ENCODE measurements at regions not wholly inside any gene's neighbourhood (a gene's known extent, or its start where the extent isn't known, plus 50 kb on each side); places are given as distances from the start of the nearest gene placed in this dataset.

- Histone ChIP-seq H3K27ac (ENCODE audit: low read length) (no peak overlapping the region), H3K36me3 (ENCODE audit: control insufficient read depth, insufficient read depth, low read length) (no peaks in the 10 kb centered on the region), H3K27me3 (ENCODE audit: control insufficient read depth, insufficient read depth, low read length) (no peaks in the 10 kb centered on the region), H3K9me3 (ENCODE audit: control insufficient read depth, insufficient read depth, low read depth, low read length) (no peaks in the 10 kb centered on the region), H3K4me1 (ENCODE audit: control insufficient read depth, insufficient read depth, low read length) (no peaks in the 10 kb centered on the region), H3K4me3 (ENCODE audit: low read depth in 2 of 2, low read length in 2 of 2) (no peak overlapping the region)
- no TSS peak for BruUV-seq (replicated peaks)
- ChIA-PET POLR2A (no interaction called here), CTCF (no interaction called here)
- ATAC-seq (no peak), DNase-seq (ENCODE audit: low read depth, low spot score) (no peak)
- intact Hi-C loops (cut with micrococcal nuclease; ENCODE audit: unreplicated experiment) = no loop called here
- no peak for TF ChIP-seq SIN3A (IDR thresholded peaks at IDR 0.05; ENCODE audit: borderline replicate concordance, insufficient read depth, low read depth, low read length)
- no peak for TF ChIP-seq REST (IDR thresholded peaks at IDR 0.05; ENCODE audit: insufficient read depth in 1 of 2, low read depth in 2 of 2, low read length in 1 of 2)
- no peak for TF ChIP-seq TCF7L2 (IDR thresholded peaks at IDR 0.05; ENCODE audit: low read depth, low read length)
- TF ChIP-seq POLR2AphosphoS5 (IDR thresholded peaks at IDR 0.05; ENCODE audit: low read depth, low read length) = no peak
- TF ChIP-seq CTCF (IDR thresholded peaks at IDR 0.05) = no peak
- in situ Hi-C loops (cut with HindIII; ENCODE audit: low pct_unique_long_range_greater_than_20kb, low sequenced_read_pairs) = no loop called here
Measured at GRCh38 chr2:62369541-62370202, 136.3 kb downstream of the TMEM17 start.

GRCh38 chr2:62364791-62365528 is 141.0 kb downstream of the TMEM17 start:
- no peak for ATAC-seq
- H3K36me3 ChIP-seq (ENCODE audit: control insufficient read depth, insufficient read depth, low read length) = no peaks in the 10 kb centered on the region
- DNase-seq (ENCODE audit: low read depth, low spot score) = no peak
- no peak overlapping the region for H3K27ac ChIP-seq (ENCODE audit: low read length)
- intact Hi-C loops (cut with micrococcal nuclease; ENCODE audit: unreplicated experiment) (no loop called here), in situ Hi-C loops (cut with HindIII; ENCODE audit: low pct_unique_long_range_greater_than_20kb, low sequenced_read_pairs) (no loop called here)
- TF ChIP-seq POLR2AphosphoS5 (IDR thresholded peaks at IDR 0.05; ENCODE audit: low read depth, low read length) (no peak), REST (IDR thresholded peaks at IDR 0.05; ENCODE audit: insufficient read depth in 1 of 2, low read depth in 2 of 2, low read length in 1 of 2) (no peak), TCF7L2 (IDR thresholded peaks at IDR 0.05; ENCODE audit: low read depth, low read length) (no peak), CTCF (IDR thresholded peaks at IDR 0.05) (no peak), SIN3A (IDR thresholded peaks at IDR 0.05; ENCODE audit: borderline replicate concordance, insufficient read depth, low read depth, low read length) (no peak)
- CTCF ChIA-PET = no interaction called here
- H3K9me3 ChIP-seq (ENCODE audit: control insufficient read depth, insufficient read depth, low read depth, low read length) = no peaks in the 10 kb centered on the region
- H3K4me1 ChIP-seq (ENCODE audit: control insufficient read depth, insufficient read depth, low read length) = no peaks in the 10 kb centered on the region
- no TSS peak for BruUV-seq (replicated peaks)
- POLR2A ChIA-PET = no interaction called here
- no peak overlapping the region for H3K4me3 ChIP-seq (ENCODE audit: low read depth in 2 of 2, low read length in 2 of 2)
- H3K27me3 ChIP-seq (ENCODE audit: control insufficient read depth, insufficient read depth, low read length) = no peaks in the 10 kb centered on the region

Measured in Panc1 (cell line).